WTC11 (cell line): ENCODE measurements at regions not wholly inside any gene's neighbourhood (a gene's known extent, or its start where the extent isn't known, plus 50 kb on each side); places are given as distances from the start of the nearest gene placed in this dataset.

ENCODE experiments used
- ATAC-seq: fragments of 200-7000 bp; cut with Tn5 transposase; 2 replicates; pipeline ENCODE4 v1.10.0; 2021; ENCODE audit warnings: mild to moderate bottlenecking, moderate library complexity
- CTCF ChIA-PET: fragments of 300-600 bp; sonication (Branson Sonifier 250); formaldehyde crosslinking; loops from one replicate; lab custom pipeline; 2021; ENCODE audit warnings: antibody characterized with exemption; lab: Charles Lee
- POLR2A ChIA-PET: fragments of 350-600 bp; sonication (Branson Sonifier 250); formaldehyde crosslinking; loops from one replicate; lab custom pipeline; 2021; ENCODE audit warnings: antibody characterized with exemption; lab: Charles Lee
- DNase-seq: peaks from one replicate; pipeline ENCODE4 v3.0.0; 2021; ENCODE audit warnings: low spot score
- H3K27ac Mint-ChIP-seq: 2 replicates; pipeline ENCODE4 v1.8.0; 2021; ENCODE audit warnings: mixed read lengths
- H3K27me3 Mint-ChIP-seq: 2 replicates; pipeline ENCODE4 v1.8.0; 2021; ENCODE audit warnings: low read depth, mild to moderate bottlenecking, moderate library complexity, mixed read lengths
- H3K36me3 Mint-ChIP-seq: 2 replicates; pipeline ENCODE4 v1.8.0; 2021; ENCODE audit warnings: mixed read lengths
- H3K4me1 Mint-ChIP-seq: 2 replicates; pipeline ENCODE4 v1.8.0; 2022; ENCODE audit warnings: mixed read lengths
- H3K4me3 Mint-ChIP-seq: 2 replicates; pipeline ENCODE4 v1.8.0; 2021; ENCODE audit warnings: mild to moderate bottlenecking, moderate library complexity, mixed read lengths
- H3K9me3 Mint-ChIP-seq: 2 replicates; pipeline ENCODE4 v1.8.0; 2021; ENCODE audit warnings: mixed read lengths
- ATF3 ChIP-seq: sonication (generic); formaldehyde crosslinking; conservative IDR thresholded peaks from 2 replicates; pipeline ENCODE4 v1.8.1; 2022; ENCODE audit warnings: mild to moderate bottlenecking, missing genetic modification reagents
- ESRRA ChIP-seq: sonication (generic); formaldehyde crosslinking; IDR thresholded peaks from 2 replicates; pipeline ENCODE4 v1.8.1; 2022; ENCODE audit warnings: mild to moderate bottlenecking, missing genetic modification reagents, borderline replicate concordance
- FOXP1 ChIP-seq: sonication (generic); formaldehyde crosslinking; IDR thresholded peaks from 2 replicates; pipeline ENCODE4 v1.8.0; 2022; ENCODE audit warnings: missing genetic modification reagents, mild to moderate bottlenecking, moderate library complexity, borderline replicate concordance
- NFATC4 ChIP-seq: fragments of 250-450 bp; sonication (Bioruptor Pico); IDR thresholded peaks from 2 replicates; pipeline ENCODE4 v1.9.0; 2021; ENCODE audit warnings: mild to moderate bottlenecking
- NFE2L1 ChIP-seq: sonication (generic); formaldehyde crosslinking; IDR thresholded peaks from 2 replicates; pipeline ENCODE4 v1.8.1; 2023; ENCODE audit warnings: missing genetic modification reagents
- NFYB ChIP-seq: sonication (generic); formaldehyde crosslinking; conservative IDR thresholded peaks from 2 replicates; pipeline ENCODE4 v1.8.0; 2022; ENCODE audit warnings: low read depth, missing genetic modification reagents
- NR1H2 ChIP-seq: sonication (generic); formaldehyde crosslinking; IDR thresholded peaks from 2 replicates; pipeline ENCODE4 v1.9.0; 2021; ENCODE audit warnings: mild to moderate bottlenecking, moderate library complexity, missing genetic modification reagents
- OVOL2 ChIP-seq: fragments of 250-450 bp; sonication (Bioruptor Pico); IDR thresholded peaks from 2 replicates; pipeline ENCODE4 v1.9.0; 2021; ENCODE audit warnings: mild to moderate bottlenecking, borderline replicate concordance
- PRRX2 ChIP-seq: fragments of 250-450 bp; sonication (Bioruptor Pico); IDR thresholded peaks from 2 replicates; pipeline ENCODE4 v1.8.0; 2021; ENCODE audit warnings: mild to moderate bottlenecking
- SMAD3 ChIP-seq: sonication (generic); formaldehyde crosslinking; IDR thresholded peaks from 2 replicates; pipeline ENCODE4 v1.8.0; 2022; ENCODE audit warnings: missing genetic modification reagents, mild to moderate bottlenecking, borderline replicate concordance
- TEAD1 ChIP-seq: sonication (generic); formaldehyde crosslinking; IDR thresholded peaks from 2 replicates; pipeline ENCODE4 v1.8.0; 2022; ENCODE audit warnings: mild to moderate bottlenecking, missing genetic modification reagents
- ZBTB21 ChIP-seq: sonication (generic); formaldehyde crosslinking; IDR thresholded peaks from 2 replicates; pipeline ENCODE4 v1.8.1; 2023; ENCODE audit warnings: mild to moderate bottlenecking, missing genetic modification reagents, borderline replicate concordance
- ZNF416 ChIP-seq: fragments of 250-450 bp; sonication (Bioruptor Pico); IDR thresholded peaks from 2 replicates; pipeline ENCODE4 v1.9.0; 2021; ENCODE audit warnings: mild to moderate bottlenecking, inconsistent platforms
- ZNF425 ChIP-seq: fragments of 250-450 bp; sonication (Bioruptor Pico); conservative IDR thresholded peaks from 2 replicates; pipeline ENCODE4 v1.9.0; 2021; ENCODE audit warnings: mild to moderate bottlenecking
- TF ChIP-seq, protein P1 (sequence below): sonication (generic); formaldehyde crosslinking; conservative IDR thresholded peaks from 2 replicates; pipeline ENCODE4 v1.8.1; 2023; ENCODE audit warnings: mild to moderate bottlenecking, low read depth, missing genetic modification reagents, moderate library complexity
- TF ChIP-seq, protein P2 (sequence below): sonication (generic); formaldehyde crosslinking; IDR thresholded peaks from 2 replicates; pipeline ENCODE4 v1.8.1; 2022; ENCODE audit warnings: low read depth, missing genetic modification reagents, borderline replicate concordance
- TF ChIP-seq, protein P3 (sequence below): sonication (generic); formaldehyde crosslinking; IDR thresholded peaks from 2 replicates; pipeline ENCODE4 v1.8.1; 2022; ENCODE audit warnings: low read depth, mild to moderate bottlenecking, moderate library complexity, missing genetic modification reagents, borderline replicate concordance

DNA sequence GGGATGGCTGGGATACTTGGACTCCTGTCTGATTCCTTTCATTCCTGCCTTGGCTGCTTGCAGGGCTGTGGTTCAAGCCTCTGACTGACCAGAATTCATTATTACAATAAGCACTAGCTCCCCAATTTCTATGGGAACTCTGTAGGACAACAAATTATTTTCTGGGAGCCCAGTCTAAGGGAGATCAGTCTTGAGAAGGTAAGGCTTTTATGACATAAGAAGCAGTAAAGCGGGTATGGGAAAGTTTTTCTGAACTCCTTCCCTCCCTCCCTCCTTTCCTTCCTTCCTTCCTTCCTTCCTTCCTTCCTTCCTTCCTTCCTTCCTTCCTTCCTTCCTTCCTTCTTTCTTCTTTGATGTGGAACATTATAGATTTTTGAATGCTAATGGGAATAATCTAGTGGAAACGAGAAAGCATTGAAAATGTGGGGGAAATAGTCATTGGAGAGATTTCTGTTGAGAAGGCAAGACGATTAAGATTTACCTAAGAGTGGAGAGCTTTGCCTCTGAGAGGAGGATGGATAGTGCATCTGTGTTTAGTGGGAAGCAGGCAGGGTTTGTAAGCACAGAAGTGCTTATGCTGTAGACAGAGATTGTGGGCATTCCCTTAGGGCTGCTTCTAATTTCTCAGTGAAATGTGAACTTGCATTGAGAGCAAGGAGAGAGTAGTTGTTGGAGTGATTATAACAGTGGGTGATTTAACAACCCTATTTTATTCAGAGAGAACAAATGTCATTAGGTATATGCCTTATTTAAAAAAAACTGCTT is 201.5 kb downstream of the DNAJB9 start (continued):
- TF ChIP-seq, protein P1, sequence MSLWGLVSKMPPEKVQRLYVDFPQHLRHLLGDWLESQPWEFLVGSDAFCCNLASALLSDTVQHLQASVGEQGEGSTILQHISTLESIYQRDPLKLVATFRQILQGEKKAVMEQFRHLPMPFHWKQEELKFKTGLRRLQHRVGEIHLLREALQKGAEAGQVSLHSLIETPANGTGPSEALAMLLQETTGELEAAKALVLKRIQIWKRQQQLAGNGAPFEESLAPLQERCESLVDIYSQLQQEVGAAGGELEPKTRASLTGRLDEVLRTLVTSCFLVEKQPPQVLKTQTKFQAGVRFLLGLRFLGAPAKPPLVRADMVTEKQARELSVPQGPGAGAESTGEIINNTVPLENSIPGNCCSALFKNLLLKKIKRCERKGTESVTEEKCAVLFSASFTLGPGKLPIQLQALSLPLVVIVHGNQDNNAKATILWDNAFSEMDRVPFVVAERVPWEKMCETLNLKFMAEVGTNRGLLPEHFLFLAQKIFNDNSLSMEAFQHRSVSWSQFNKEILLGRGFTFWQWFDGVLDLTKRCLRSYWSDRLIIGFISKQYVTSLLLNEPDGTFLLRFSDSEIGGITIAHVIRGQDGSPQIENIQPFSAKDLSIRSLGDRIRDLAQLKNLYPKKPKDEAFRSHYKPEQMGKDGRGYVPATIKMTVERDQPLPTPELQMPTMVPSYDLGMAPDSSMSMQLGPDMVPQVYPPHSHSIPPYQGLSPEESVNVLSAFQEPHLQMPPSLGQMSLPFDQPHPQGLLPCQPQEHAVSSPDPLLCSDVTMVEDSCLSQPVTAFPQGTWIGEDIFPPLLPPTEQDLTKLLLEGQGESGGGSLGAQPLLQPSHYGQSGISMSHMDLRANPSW (CRISPR knock-in tag), result no peak
- TF ChIP-seq ZBTB21, result no peak
- no peak for TF ChIP-seq TEAD1 (CRISPR knock-in tag)
- TF ChIP-seq ESRRA, result no peak

DNA sequence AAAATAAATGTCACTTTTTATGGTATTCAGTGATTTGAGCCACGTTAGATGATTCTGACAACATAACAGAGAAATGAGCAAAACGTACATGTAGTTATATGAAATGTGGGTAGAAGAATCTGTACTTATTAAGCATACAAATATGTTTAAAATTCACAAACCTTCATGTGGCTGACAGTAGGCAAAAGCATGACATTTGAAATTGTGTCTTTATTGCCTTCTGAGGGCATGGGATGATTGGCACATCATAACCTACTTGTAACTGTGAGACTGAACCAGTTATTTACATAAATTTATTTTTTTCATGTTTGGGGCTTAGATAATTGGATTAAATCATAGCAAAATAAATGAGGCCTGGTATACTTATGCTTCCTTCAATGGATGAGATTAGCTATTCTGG is 202.2 kb downstream of the DNAJB9 start:
- ChIA-PET POLR2A (no interaction called here), CTCF (no interaction called here)
- TF ChIP-seq NFE2L1 (CRISPR knock-in tag) (no peak), NFYB (CRISPR knock-in tag) (no peak)
- TF ChIP-seq, protein P1 (CRISPR knock-in tag), result no peak
- Mint-ChIP-seq H3K4me3 (no peak overlapping the region), H3K27ac (no peak overlapping the region), H3K36me3 (no peaks in the 10 kb centered on the region), H3K4me1 (no peaks in the 10 kb centered on the region), H3K9me3 (no peaks in the 10 kb centered on the region), H3K27me3 (no peaks in the 10 kb centered on the region)
- ATAC-seq (no peak), DNase-seq (no peak)

DNA sequence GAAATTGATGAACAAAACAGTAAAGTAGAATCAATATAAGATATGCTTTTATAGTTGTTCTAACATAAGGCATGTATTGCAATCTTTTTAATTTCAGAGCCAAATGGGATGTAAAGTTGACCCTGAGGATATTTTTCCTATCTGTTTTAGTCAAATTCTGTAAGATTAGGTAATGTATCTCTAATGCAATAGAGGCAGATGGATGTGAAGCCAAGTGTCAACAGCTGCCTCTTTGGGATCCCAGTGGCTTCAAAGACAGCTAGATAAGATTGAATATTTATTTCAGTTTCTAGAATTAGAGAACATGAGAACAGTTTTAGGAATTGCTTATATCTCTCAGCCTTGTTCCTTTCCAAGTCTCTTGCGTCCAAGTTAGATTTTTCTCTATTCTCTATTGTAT is 208.3 kb downstream of the DNAJB9 start:
- ATAC-seq, result no peak
- no peak for DNase-seq
- H3K27ac Mint-ChIP-seq, result no peak overlapping the region
- H3K36me3 Mint-ChIP-seq, result no peaks in the 10 kb centered on the region
- CTCF ChIA-PET, result no interaction called here
- POLR2A ChIA-PET, result no interaction called here
- no peak overlapping the region for H3K4me3 Mint-ChIP-seq
- no peaks in the 10 kb centered on the region for H3K27me3 Mint-ChIP-seq
- TF ChIP-seq FOXP1 (CRISPR knock-in tag) (no peak), OVOL2 (CRISPR knock-in tag) (no peak)
- peaks cover 5% of the 10 kb centered on the region for H3K4me1 Mint-ChIP-seq
- H3K9me3 Mint-ChIP-seq, result no peaks in the 10 kb centered on the region

GRCh38 chr7:108789451-108789850 is 219.8 kb downstream of the DNAJB9 start:
- H3K36me3 Mint-ChIP-seq, result peaks cover 15% of the 10 kb centered on the region
- no peaks in the 10 kb centered on the region for H3K27me3 Mint-ChIP-seq
- no peaks in the 10 kb centered on the region for H3K4me1 Mint-ChIP-seq
- no peak for ATAC-seq
- no peak overlapping the region for H3K4me3 Mint-ChIP-seq
- ChIA-PET CTCF (no interaction called here), POLR2A (no interaction called here)
- DNase-seq, result no peak
- no peak overlapping the region for H3K27ac Mint-ChIP-seq
- peaks cover 44% of the 10 kb centered on the region for H3K9me3 Mint-ChIP-seq
- TF ChIP-seq ATF3 (CRISPR knock-in tag) (no peak), PRRX2 (CRISPR knock-in tag) (no peak), NFYB (CRISPR knock-in tag) (no peak), NFATC4 (CRISPR knock-in tag) (no peak), ESRRA (no peak), SMAD3 (CRISPR knock-in tag) (no peak), ZNF425 (CRISPR knock-in tag) (no peak), NR1H2 (no peak), ZNF416 (no peak)
- TF ChIP-seq, protein P2, sequence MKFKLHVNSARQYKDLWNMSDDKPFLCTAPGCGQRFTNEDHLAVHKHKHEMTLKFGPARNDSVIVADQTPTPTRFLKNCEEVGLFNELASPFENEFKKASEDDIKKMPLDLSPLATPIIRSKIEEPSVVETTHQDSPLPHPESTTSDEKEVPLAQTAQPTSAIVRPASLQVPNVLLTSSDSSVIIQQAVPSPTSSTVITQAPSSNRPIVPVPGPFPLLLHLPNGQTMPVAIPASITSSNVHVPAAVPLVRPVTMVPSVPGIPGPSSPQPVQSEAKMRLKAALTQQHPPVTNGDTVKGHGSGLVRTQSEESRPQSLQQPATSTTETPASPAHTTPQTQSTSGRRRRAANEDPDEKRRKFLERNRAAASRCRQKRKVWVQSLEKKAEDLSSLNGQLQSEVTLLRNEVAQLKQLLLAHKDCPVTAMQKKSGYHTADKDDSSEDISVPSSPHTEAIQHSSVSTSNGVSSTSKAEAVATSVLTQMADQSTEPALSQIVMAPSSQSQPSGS (CRISPR knock-in tag), result no peak
- TF ChIP-seq, protein P3, sequence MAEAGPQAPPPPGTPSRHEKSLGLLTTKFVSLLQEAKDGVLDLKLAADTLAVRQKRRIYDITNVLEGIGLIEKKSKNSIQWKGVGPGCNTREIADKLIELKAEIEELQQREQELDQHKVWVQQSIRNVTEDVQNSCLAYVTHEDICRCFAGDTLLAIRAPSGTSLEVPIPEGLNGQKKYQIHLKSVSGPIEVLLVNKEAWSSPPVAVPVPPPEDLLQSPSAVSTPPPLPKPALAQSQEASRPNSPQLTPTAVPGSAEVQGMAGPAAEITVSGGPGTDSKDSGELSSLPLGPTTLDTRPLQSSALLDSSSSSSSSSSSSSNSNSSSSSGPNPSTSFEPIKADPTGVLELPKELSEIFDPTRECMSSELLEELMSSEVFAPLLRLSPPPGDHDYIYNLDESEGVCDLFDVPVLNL (CRISPR knock-in tag), result no peak
